AG04449 (cell line): ENCODE measurements at regions not wholly inside any gene's neighbourhood (a gene's known extent, or its start where the extent isn't known, plus 50 kb on each side); places are given as distances from the start of the nearest gene placed in this dataset.

Experiments used
- CTCF ChIA-PET: fragments of 350-600 bp; formaldehyde crosslinking; extraction: SDS; loops from one replicate; lab custom pipeline; 2021; ENCODE audit warnings: antibody characterized with exemption; lab: Yijun Ruan, JAX
- POLR2A ChIA-PET: fragments of 400-600, 350-600 bp; formaldehyde crosslinking; extraction: SDS; loops from one replicate; lab custom pipeline; 2020; ENCODE audit warnings: antibody characterized with exemption, inconsistent platforms; lab: Yijun Ruan, JAX
- DNase-seq: peaks from one replicate; pipeline ENCODE4 v3.0.0-alpha.2; 2010; ENCODE audit warnings: low read depth, low spot score
- H3K4me3 ChIP-seq: 2 replicates; pipeline ENCODE4 v1.5.1; 2011; ENCODE audit warnings: low read depth, mild to moderate bottlenecking, control low read depth, low read length
- CTCF ChIP-seq: IDR thresholded peaks from one replicate; pipeline ENCODE4 v1.5.1; 2011; ENCODE audit warnings: mild to moderate bottlenecking, moderate library complexity, low read length, control low read depth, inconsistent platforms; ENCODE audit not compliant: insufficient read depth; ENCODE audit errors: missing control alignments

- DNase-seq: no peak
- ChIA-PET CTCF (no interaction called here), POLR2A (no interaction called here)
- no peak for TF ChIP-seq CTCF
- H3K4me3 ChIP-seq: no peak overlapping the region
These were observed 127.4 kb downstream of the GLUL start for GRCh38 chr1:182264185-182264584.

GRCh38 chr1:182263706-182264105 lies 127.9 kb downstream of the GLUL start:
- CTCF ChIA-PET: no interaction called here
- TF ChIP-seq CTCF: no peak
- POLR2A ChIA-PET: no interaction called here
- H3K4me3 ChIP-seq: no peak overlapping the region
- no peak for DNase-seq

GRCh38 chr1:182262425-182262824 lies 129.2 kb downstream of the GLUL start:
- POLR2A ChIA-PET: no interaction called here
- no peak for DNase-seq
- CTCF ChIA-PET: no interaction called here
- no peak overlapping the region for H3K4me3 ChIP-seq
- TF ChIP-seq CTCF: no peak

- TF ChIP-seq CTCF: no peak
- POLR2A ChIA-PET: no interaction called here
These were observed 129.9 kb downstream of the GLUL start for GRCh38 chr1:182261655-182262054.

GRCh38 chr1:182260516-182260915 lies 131.1 kb downstream of the GLUL start:
- no peak for DNase-seq
- no peak for TF ChIP-seq CTCF
- ChIA-PET POLR2A (no interaction called here), CTCF (no interaction called here)
- H3K4me3 ChIP-seq: no peak overlapping the region

More at GRCh38 chr1:182261655-182262054, 129.9 kb downstream of the GLUL start:
- no peak overlapping the region for H3K4me3 ChIP-seq
- CTCF ChIA-PET: no interaction called here
- DNase-seq: no peak

GRCh38 chr1:182259968-182260367 lies 131.6 kb downstream of the GLUL start:
- TF ChIP-seq CTCF: no peak
- no peak for DNase-seq
- POLR2A ChIA-PET: no interaction called here
- CTCF ChIA-PET: interaction anchor here (0.7 kb wide), 1 partner anchor 34 kb away, joined by 3 read pairs; no protein-coding TSS in a partner anchor
- H3K4me3 ChIP-seq: no peak overlapping the region
